GM12878 (cell line): ENCODE measurements at regions not wholly inside any gene's neighbourhood (a gene's known extent, or its start where the extent isn't known, plus 50 kb on each side); places are given as distances from the start of the nearest gene placed in this dataset.

Source experiments
- ATAC-seq: fragments of 200-7000 bp; cut with Tn5 transposase; 3 replicates; pipeline ENCODE4 v1.9.1; 2020; ENCODE audit warnings: mild to moderate bottlenecking, moderate library complexity
- BruUV-seq: library from RNA; stranded (reverse); fragments of 400-500 nt; replicated peaks from 2 replicates; lab custom pipeline; 2021; lab: Mats Ljungman, UMichigan
- CTCF ChIA-PET: fragments of 300-600 bp; sonication (Branson Sonifier 250); formaldehyde crosslinking; extraction: SDS; loops from one replicate; lab custom pipeline; 2021; ENCODE audit warnings: inconsistent platforms; lab: Yijun Ruan, JAX
- POLR2A ChIA-PET: fragments of 350-600 bp; formaldehyde crosslinking; extraction: SDS; loops from one replicate; lab custom pipeline; 2021; ENCODE audit warnings: inconsistent platforms; lab: Charles Lee
- RAD21 ChIA-PET: fragments of 300-600 bp; sonication (Branson Sonifier 250); formaldehyde crosslinking; loops from one replicate; lab custom pipeline; 2023; ENCODE audit warnings: antibody characterized with exemption; ENCODE audit not compliant: unreplicated experiment; lab: Charles Lee
- SMC1A ChIA-PET: fragments of 300-600 bp; sonication (Branson Sonifier 250); formaldehyde crosslinking; loops from one replicate; lab custom pipeline; 2023; ENCODE audit not compliant: unreplicated experiment, uncharacterized antibody; lab: Charles Lee
- DNase-seq: peaks from one replicate; pipeline ENCODE4 v3.0.0-alpha.2; 2011; ENCODE audit warnings: low read depth, low spot score
- FAIRE-seq: peaks from 3 replicates; lab custom pipeline; 2011; peaks lifted over from hg19 to GRCh38; lab: Jason Lieb, UNC
- H2AFZ ChIP-seq: 2 replicates; pipeline ENCODE4 v1.6.0; 2011; ENCODE audit warnings: low read depth, low read length, control low read depth; ENCODE audit not compliant: control insufficient read depth
- H3K27ac ChIP-seq: 2 replicates; pipeline ENCODE4 v1.5.1; 2011; ENCODE audit warnings: control low read depth; ENCODE audit not compliant: control insufficient read depth, insufficient read depth
- H3K27me3 ChIP-seq, 2 experiments: replicated peaks in 1 of 2; 2 replicates each; pipeline versions ENCODE4 v1.6.0 to v1.6.1; 2011; ENCODE audit warnings: low read length in 1 of 2; ENCODE audit not compliant: control insufficient read depth in 2 of 2, insufficient read depth in 2 of 2
- H3K36me3 ChIP-seq, 2 experiments: 2 replicates each; pipeline ENCODE4 v1.5.1; 2011; ENCODE audit warnings: low read length in 1 of 2; ENCODE audit not compliant: control insufficient read depth in 2 of 2, insufficient read depth in 2 of 2
- H3K4me1 ChIP-seq: 2 replicates; pipeline ENCODE4 v1.6.1; 2011; ENCODE audit warnings: mild to moderate bottlenecking, low read length, moderate library complexity, mixed read lengths; ENCODE audit not compliant: control insufficient read depth, insufficient read depth
- H3K4me2 ChIP-seq: 2 replicates; pipeline ENCODE4 v1.6.0; 2011; ENCODE audit warnings: control low read depth; ENCODE audit not compliant: control insufficient read depth, insufficient read depth
- H3K4me3 ChIP-seq: fragments of 200-600 bp; sonication (generic); 2 replicates; pipeline ENCODE4 v1.5.1; 2016
- H3K79me2 ChIP-seq: 2 replicates; pipeline ENCODE4 v1.6.0; 2011; ENCODE audit warnings: low read length; ENCODE audit not compliant: control insufficient read depth, insufficient read depth
- H3K9ac ChIP-seq: 2 replicates; pipeline ENCODE4 v1.8.0; 2011; ENCODE audit warnings: low read length, control low read depth, mixed read lengths; ENCODE audit not compliant: control insufficient read depth, insufficient read depth
- H3K9me3 ChIP-seq: replicated peaks from 3 replicates; pipeline ENCODE4 v1.5.1; 2011; ENCODE audit warnings: mild to moderate bottlenecking, low read length; ENCODE audit not compliant: control insufficient read depth, insufficient read depth
- H4K20me1 ChIP-seq: 2 replicates; pipeline ENCODE4 v1.6.0; 2011; ENCODE audit not compliant: control insufficient read depth, insufficient read depth
- BACH1 ChIP-seq: fragments of 450-650 bp; IDR thresholded peaks from 2 replicates; pipeline ENCODE4 v1.6.1; 2017; ENCODE audit warnings: mild to moderate bottlenecking, borderline replicate concordance
- DPF2 ChIP-seq: fragments of 450-650 bp; IDR thresholded peaks from 2 replicates; pipeline ENCODE4 v1.6.1; 2017; ENCODE audit warnings: mild to moderate bottlenecking
- GATAD2B ChIP-seq: fragments of 450-650 bp; conservative IDR thresholded peaks from 2 replicates; pipeline ENCODE4 v1.6.1; 2017; ENCODE audit warnings: low read depth, mild to moderate bottlenecking, moderate library complexity
- HDAC6 ChIP-seq: fragments of 200-600 bp; sonication (generic); IDR thresholded peaks from one replicate; pipeline ENCODE4 v1.8.0; 2017; ENCODE audit warnings: antibody characterized with exemption; ENCODE audit not compliant: unreplicated experiment
- JUNB ChIP-seq: IDR thresholded peaks from 2 replicates; pipeline ENCODE4 v1.6.1; 2016; ENCODE audit warnings: antibody characterized with exemption, mild to moderate bottlenecking
- PAX8 ChIP-seq: fragments of 450-650 bp; IDR thresholded peaks from 2 replicates; pipeline ENCODE4 v1.6.1; 2017; ENCODE audit warnings: mild to moderate bottlenecking, moderate library complexity
- POLR2AphosphoS5 ChIP-seq: IDR thresholded peaks from 2 replicates; pipeline ENCODE4 v1.6.1; 2011; ENCODE audit warnings: mild to moderate bottlenecking, low read length, inconsistent platforms
- STAT3 ChIP-seq: IDR thresholded peaks from 2 replicates; pipeline ENCODE4 v1.6.1; 2011; ENCODE audit warnings: low read depth, low read length, improper control_type of control experiment
- SUPT20H ChIP-seq: IDR thresholded peaks from 2 replicates; pipeline ENCODE4 v1.6.1; 2011; ENCODE audit warnings: low read depth, mild to moderate bottlenecking, low read length, moderate library complexity, borderline replicate concordance; ENCODE audit not compliant: control insufficient read depth
- ZBTB4 ChIP-seq: fragments of 450-650 bp; formaldehyde crosslinking; IDR thresholded peaks from 2 replicates; pipeline ENCODE4 v1.4.0; 2022; ENCODE audit warnings: mild to moderate bottlenecking, moderate library complexity
- WGBS: methylation state at CpG from one replicate; pipeline ENCODE4 v1.1.6; 2016; ENCODE audit warnings: low lambda C conversion rate; ENCODE audit not compliant: insufficient replicate concordance, insufficient coverage; ENCODE audit errors: missing lambda C conversion rate; 5-methylcytosine and 5-hydroxymethylcytosine counted together
- in situ Hi-C: fragments of 300-500 bp; cut with MboI; formaldehyde crosslinking; loops from 9 replicates; pipeline ENCODE4 v1.14.3; 2018; ENCODE audit warnings: mixed read lengths
- intact Hi-C: fragments of 100-400 bp; cut with micrococcal nuclease; formaldehyde crosslinking; loops from one replicate; pipeline ENCODE4 v1.14.2; 2022; ENCODE audit not compliant: unreplicated experiment

GRCh38 chr17:70468661-70469060, 299.3 kb downstream of the KCNJ2 start:
- no peak overlapping the region for H3K4me3 ChIP-seq
- H3K9ac ChIP-seq, result no peak overlapping the region
- no TSS peak for BruUV-seq
- 0% methylated on average over 2 of the region's 2 CpGs for WGBS
- intact Hi-C loops, result no loop called here
- ChIA-PET POLR2A (no interaction called here), CTCF (interaction anchor here (1.2 to 1.3 kb wide), 2 partner anchors 83 to 89 kb away, joined by 3 read pairs; no protein-coding TSS in a partner anchor), RAD21 (no interaction called here)
- no peaks in the 10 kb centered on the region for H3K79me2 ChIP-seq
- no peaks in the 10 kb centered on the region for H3K36me3 ChIP-seq
- DNase-seq (no peak), ATAC-seq (no peak)
- no peak overlapping the region for H3K4me2 ChIP-seq
- no peaks in the 10 kb centered on the region; the same call in 2 of the 3 replicates for H3K9me3 ChIP-seq
- H3K27ac ChIP-seq, result no peak overlapping the region
- no peak for TF ChIP-seq BACH1
- no peak for TF ChIP-seq HDAC6
- TF ChIP-seq ZBTB4, result no peak
- TF ChIP-seq, all 136 proteins: peak for 0
- SMC1A ChIA-PET, result interaction anchor here (0.6 to 3.6 kb wide), 9 partner anchors 11 to 1982 kb away, joined by 3 to 12 read pairs (median 4); no protein-coding TSS in a partner anchor
- no peak overlapping the region for H2AFZ ChIP-seq
- no peak for FAIRE-seq
- H3K27me3 ChIP-seq, result no peaks in the 10 kb centered on the region
- no peaks in the 10 kb centered on the region for H3K4me1 ChIP-seq
- no peaks in the 10 kb centered on the region for H4K20me1 ChIP-seq
- in situ Hi-C loops, result no loop called here

GRCh38 chr17:70473049-70473448, 303.7 kb downstream of the KCNJ2 start:
- Histone ChIP-seq H3K4me2 (no peak overlapping the region), H3K27me3 (no peaks in the 10 kb centered on the region), H4K20me1 (no peaks in the 10 kb centered on the region), H3K27ac (no peak overlapping the region), H3K4me1 (no peaks in the 10 kb centered on the region), H3K4me3 (no peak overlapping the region), H3K9me3 (no peaks in the 10 kb centered on the region; the same call in 2 of the 3 replicates), H3K36me3 (no peaks in the 10 kb centered on the region), H3K79me2 (no peaks in the 10 kb centered on the region), H2AFZ (no peak overlapping the region), H3K9ac (no peak overlapping the region)
- ChIA-PET SMC1A (no interaction called here), RAD21 (no interaction called here), CTCF (interaction anchor here (0.7 to 1.1 kb wide), 2 partner anchors 8 to 59 kb away, joined by 3 read pairs; no protein-coding TSS in a partner anchor), POLR2A (no interaction called here)
- no peak for DNase-seq
- intact Hi-C loops, result no loop called here
- BruUV-seq, result no TSS peak
- no peak for ATAC-seq
- no peak for FAIRE-seq
- in situ Hi-C loops, result no loop called here
- TF ChIP-seq SUPT20H (no peak), DPF2 (no peak), GATAD2B (no peak), PAX8 (no peak), STAT3 (no peak), JUNB (no peak), POLR2AphosphoS5 (no peak)
- 28% methylated on average over 4 of the region's 4 CpGs for WGBS
